CD4-positive, alpha-beta T cell (primary cell): ENCODE measurements at regions not wholly inside any gene's neighbourhood (a gene's known extent, or its start where the extent isn't known, plus 50 kb on each side); places are given as distances from the start of the nearest gene placed in this dataset.

ENCODE experiments used
- ATAC-seq: fragments of 200-7000 bp; cut with Tn5 transposase; one replicate; pipeline ENCODE4 v1.10.0; 2022; ENCODE audit warnings: mild to moderate bottlenecking; ENCODE audit not compliant: poor library complexity
- CTCF ChIA-PET: fragments of 350-600 bp; sonication (Branson Sonifier 250); formaldehyde crosslinking; loops from one replicate; lab custom pipeline; 2021; ENCODE audit warnings: antibody characterized with exemption, inconsistent platforms; lab: Charles Lee
- POLR2A ChIA-PET: fragments of 350-600 bp; sonication (Branson Sonifier 250); formaldehyde crosslinking; loops from one replicate; lab custom pipeline; 2021; ENCODE audit warnings: antibody characterized with exemption, inconsistent platforms; lab: Charles Lee
- DNase-seq, 14 experiments: peaks; one replicate each; pipeline ENCODE4 v3.0.0-alpha.2; 2013 to 2020; ENCODE audit warnings: mixed read lengths in 2 of 14
- H3K27ac ChIP-seq, 2 donors: one replicate each; pipeline versions ENCODE4 v1.5.1 to v1.7.0; 2013; ENCODE audit warnings: low read length in 2 of 2, low read depth in 1 of 2, mild to moderate bottlenecking in 1 of 2
- H3K27me3 ChIP-seq, 2 experiments: 1 replicate in 1 of 2; 2 replicates in 1 of 2; pipeline versions ENCODE4 v1.6.1 to v1.7.0; 2013; ENCODE audit warnings: low read length in 2 of 2, control low read depth in 1 of 2, mild to moderate bottlenecking in 1 of 2, moderate library complexity in 1 of 2; ENCODE audit not compliant: insufficient read depth in 2 of 2, control insufficient read depth in 1 of 2
- H3K36me3 ChIP-seq: one replicate; pipeline ENCODE4 v1.6.1; 2013; ENCODE audit warnings: low read length, control low read depth; ENCODE audit not compliant: insufficient read depth
- H3K4me1 ChIP-seq: one replicate; pipeline ENCODE4 v1.6.1; 2013; ENCODE audit warnings: low read length, control low read depth; ENCODE audit not compliant: insufficient read depth
- H3K4me3 ChIP-seq: one replicate; pipeline ENCODE4 v1.5.1; 2013; ENCODE audit warnings: mild to moderate bottlenecking, low read length, moderate library complexity
- H3K9me3 ChIP-seq, 2 experiments: 1 replicate in 1 of 2; 2 replicates in 1 of 2; pipeline versions ENCODE4 v1.6.1 to v1.7.0; 2013; ENCODE audit warnings: low read length in 2 of 2, mild to moderate bottlenecking in 2 of 2, control low read depth in 1 of 2, moderate library complexity in 1 of 2; ENCODE audit not compliant: control insufficient read depth in 1 of 2, insufficient read depth in 1 of 2
- H3K27ac Mint-ChIP-seq: one replicate; pipeline ENCODE4 v1.8.0; 2020; ENCODE audit warnings: mixed read lengths
- H3K27me3 Mint-ChIP-seq: one replicate; pipeline ENCODE4 v1.8.0; 2021; ENCODE audit warnings: mixed read lengths
- H3K36me3 Mint-ChIP-seq: one replicate; pipeline ENCODE4 v1.8.0; 2021; ENCODE audit warnings: low read depth, mixed read lengths
- H3K4me1 Mint-ChIP-seq: one replicate; pipeline ENCODE4 v1.8.0; 2021; ENCODE audit warnings: low read depth, mixed read lengths
- H3K4me3 Mint-ChIP-seq: one replicate; pipeline ENCODE4 v1.8.0; 2020; ENCODE audit warnings: mild to moderate bottlenecking, mixed read lengths
- H3K9me3 Mint-ChIP-seq: one replicate; pipeline ENCODE4 v1.8.0; 2020; ENCODE audit warnings: mixed read lengths
- intact Hi-C, 2 experiments: fragments of 100-400 bp; cut with DNase I in 1 of 2; cut with micrococcal nuclease in 1 of 2; formaldehyde crosslinking; loops; one replicate each; pipeline versions ENCODE4 v1.15.1 to v1.9.0; 2023 to 2025; cut with DNase I, micrococcal nuclease
- TF ChIP-seq, protein P1 (sequence below): fragments of 200-600 bp; IDR thresholded peaks from one replicate; pipeline ENCODE4 v1.8.0; 2022; ENCODE audit warnings: antibody characterized with exemption, mild to moderate bottlenecking

DNA sequence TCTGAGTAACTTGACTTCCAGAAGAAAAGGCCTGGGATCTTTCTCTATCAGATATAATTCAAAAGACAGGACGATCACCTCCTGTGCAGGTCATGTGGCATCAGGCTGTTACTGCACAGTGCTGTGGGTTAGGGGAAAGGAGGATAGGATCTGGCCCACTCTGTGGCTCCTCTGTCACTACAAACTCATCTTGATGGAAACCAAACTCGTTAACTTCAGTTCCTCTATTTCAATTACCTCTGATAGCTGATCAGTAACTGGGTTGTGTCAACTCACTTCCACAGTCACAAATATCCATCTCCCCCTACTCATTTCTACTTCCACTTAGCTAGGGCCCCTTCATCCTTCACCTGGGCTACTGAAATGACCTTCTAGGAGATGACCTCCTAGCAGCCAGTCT lies 95.2 kb downstream of the RCN1 start:
- Histone ChIP-seq H3K9me3 (no peaks in the 10 kb centered on the region), H3K36me3 (no peaks in the 10 kb centered on the region), H3K4me3 (no peak overlapping the region), H3K4me1 (no peaks in the 10 kb centered on the region), H3K27ac (no peak overlapping the region), H3K27me3 (peaks cover 0 to 3% of the 10 kb centered on the region in 2 experiments)
- Mint-ChIP-seq H3K4me1 (no peaks in the 10 kb centered on the region), H3K27ac (no peak overlapping the region), H3K36me3 (no peaks in the 10 kb centered on the region), H3K9me3 (no peaks in the 10 kb centered on the region), H3K27me3 (peaks cover 5% of the 10 kb centered on the region), H3K4me3 (no peak overlapping the region)
- ChIA-PET POLR2A (no interaction called here), CTCF (no interaction called here)
- DNase-seq, result no peak
- intact Hi-C loops, result no loop called here
- ATAC-seq, result no peak
- TF ChIP-seq, protein P1, sequence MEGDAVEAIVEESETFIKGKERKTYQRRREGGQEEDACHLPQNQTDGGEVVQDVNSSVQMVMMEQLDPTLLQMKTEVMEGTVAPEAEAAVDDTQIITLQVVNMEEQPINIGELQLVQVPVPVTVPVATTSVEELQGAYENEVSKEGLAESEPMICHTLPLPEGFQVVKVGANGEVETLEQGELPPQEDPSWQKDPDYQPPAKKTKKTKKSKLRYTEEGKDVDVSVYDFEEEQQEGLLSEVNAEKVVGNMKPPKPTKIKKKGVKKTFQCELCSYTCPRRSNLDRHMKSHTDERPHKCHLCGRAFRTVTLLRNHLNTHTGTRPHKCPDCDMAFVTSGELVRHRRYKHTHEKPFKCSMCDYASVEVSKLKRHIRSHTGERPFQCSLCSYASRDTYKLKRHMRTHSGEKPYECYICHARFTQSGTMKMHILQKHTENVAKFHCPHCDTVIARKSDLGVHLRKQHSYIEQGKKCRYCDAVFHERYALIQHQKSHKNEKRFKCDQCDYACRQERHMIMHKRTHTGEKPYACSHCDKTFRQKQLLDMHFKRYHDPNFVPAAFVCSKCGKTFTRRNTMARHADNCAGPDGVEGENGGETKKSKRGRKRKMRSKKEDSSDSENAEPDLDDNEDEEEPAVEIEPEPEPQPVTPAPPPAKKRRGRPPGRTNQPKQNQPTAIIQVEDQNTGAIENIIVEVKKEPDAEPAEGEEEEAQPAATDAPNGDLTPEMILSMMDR, result no peak

GRCh38 chr11:32187111-32187510 lies 96.2 kb downstream of the RCN1 start:
- CTCF ChIA-PET, result interaction anchor here (0.9 kb wide), 1 partner anchor 11 kb away, joined by 3 read pairs; no protein-coding TSS in a partner anchor
- TF ChIP-seq, protein P1, result no peak
- ATAC-seq, result no peak

GRCh38 chr11:32188785-32189184 lies 97.9 kb downstream of the RCN1 start:
- no peak overlapping the region for H3K4me3 ChIP-seq
- no peaks in the 10 kb centered on the region for H3K4me1 Mint-ChIP-seq
- no peaks in the 10 kb centered on the region for H3K36me3 Mint-ChIP-seq
- no peaks in the 10 kb centered on the region for H3K27me3 ChIP-seq
- no peaks in the 10 kb centered on the region for H3K9me3 ChIP-seq
- ChIA-PET CTCF (no interaction called here), POLR2A (no interaction called here)
- H3K36me3 ChIP-seq, result no peaks in the 10 kb centered on the region
- no peak overlapping the region for H3K4me3 Mint-ChIP-seq
- no peak overlapping the region for H3K27ac Mint-ChIP-seq
- DNase-seq, result no peak
- TF ChIP-seq, protein P1, result no peak
- no peak overlapping the region for H3K27ac ChIP-seq
- ATAC-seq, result no peak
- H3K9me3 Mint-ChIP-seq, result no peaks in the 10 kb centered on the region
- peaks cover 21% of the 10 kb centered on the region for H3K27me3 Mint-ChIP-seq
- intact Hi-C loops, result no loop called here
- H3K4me1 ChIP-seq, result no peaks in the 10 kb centered on the region

More at GRCh38 chr11:32187111-32187510, 96.2 kb downstream of the RCN1 start:
- Histone ChIP-seq H3K4me3 (no peak overlapping the region), H3K36me3 (no peaks in the 10 kb centered on the region), H3K9me3 (no peaks in the 10 kb centered on the region), H3K27me3 (peaks cover 0 to 3% of the 10 kb centered on the region in 2 experiments), H3K27ac (no peak overlapping the region), H3K4me1 (no peaks in the 10 kb centered on the region)
- Mint-ChIP-seq H3K36me3 (no peaks in the 10 kb centered on the region), H3K4me3 (no peak overlapping the region), H3K27me3 (peaks cover 10% of the 10 kb centered on the region), H3K27ac (no peak overlapping the region), H3K4me1 (no peaks in the 10 kb centered on the region), H3K9me3 (no peaks in the 10 kb centered on the region)
- POLR2A ChIA-PET, result no interaction called here
- intact Hi-C loops, result no loop called here
- no peak for DNase-seq
